PC-3 (cell line): ENCODE measurements at regions not wholly inside any gene's neighbourhood (a gene's known extent, or its start where the extent isn't known, plus 50 kb on each side); places are given as distances from the start of the nearest gene placed in this dataset.

Source experiments
- ATAC-seq: fragments of 200-7000 bp; cut with Tn5 transposase; 2 replicates; pipeline ENCODE4 v1.9.1; 2020; ENCODE audit warnings: mild to moderate bottlenecking, moderate library complexity
- BruUV-seq: library from RNA; stranded (reverse); fragments of 400-500 nt; replicated peaks from 2 replicates; lab custom pipeline; 2021; lab: Mats Ljungman, UMichigan
- CTCF ChIA-PET: fragments of 300-600 bp; sonication (Branson Sonifier 250); formaldehyde crosslinking; loops from one replicate; lab custom pipeline; 2022; ENCODE audit warnings: antibody characterized with exemption; lab: Charles Lee
- POLR2A ChIA-PET: fragments of 300-600 bp; sonication (Branson Sonifier 250); formaldehyde crosslinking; loops from one replicate; lab custom pipeline; 2022; ENCODE audit warnings: antibody characterized with exemption; ENCODE audit not compliant: unreplicated experiment; lab: Charles Lee
- DNase-seq: peaks from one replicate; pipeline ENCODE4 v3.0.0-alpha.2; 2015
- H2AFZ ChIP-seq: fragments of 300-600 bp; sonication (generic); 2 replicates; pipeline ENCODE4 v1.6.0; 2016; ENCODE audit warnings: antibody characterized with exemption, low read length
- H3F3A ChIP-seq: fragments of 300-600 bp; sonication (generic); one replicate; pipeline ENCODE4 v1.6.0; 2017; ENCODE audit warnings: antibody characterized with exemption, low read length, control low read depth, mild to moderate bottlenecking; ENCODE audit not compliant: unreplicated experiment
- H3K27ac ChIP-seq: fragments of 300-600 bp; sonication (generic); 2 replicates; pipeline ENCODE4 v1.5.1; 2016; ENCODE audit warnings: mild to moderate bottlenecking, low read length
- H3K27me3 ChIP-seq: fragments of 300-600 bp; sonication (generic); 2 replicates; pipeline ENCODE4 v1.6.1; 2016; ENCODE audit warnings: low read length, mixed read lengths
- H3K36me3 ChIP-seq: fragments of 300-600 bp; sonication (generic); 2 replicates; pipeline ENCODE4 v1.6.1; 2016; ENCODE audit warnings: low read depth, mixed run types, low read length, mixed read lengths
- H3K4me1 ChIP-seq: fragments of 300-600 bp; sonication (generic); 2 replicates; pipeline ENCODE4 v1.5.1; 2016; ENCODE audit warnings: low read length; ENCODE audit not compliant: insufficient read depth
- H3K4me2 ChIP-seq: fragments of 300-600 bp; sonication (generic); 2 replicates; pipeline ENCODE4 v1.6.0; 2016; ENCODE audit warnings: low read length
- H3K4me3 ChIP-seq: fragments of 300-600 bp; sonication (generic); 2 replicates; pipeline ENCODE4 v1.5.1; 2016; ENCODE audit warnings: mild to moderate bottlenecking, low read length, mixed read lengths
- H3K79me2 ChIP-seq: fragments of 300-600 bp; sonication (generic); 2 replicates; pipeline ENCODE4 v1.6.1; 2017; ENCODE audit warnings: low read length, mixed read lengths
- H3K9ac ChIP-seq: fragments of 300-600 bp; sonication (generic); 2 replicates; pipeline ENCODE4 v1.6.0; 2016; ENCODE audit warnings: mild to moderate bottlenecking, low read length
- H3K9me2 ChIP-seq: fragments of 300-600 bp; sonication (generic); replicated peaks from 2 replicates; pipeline ENCODE4 v1.6.1; 2016; ENCODE audit warnings: mixed run types, low read length, mixed read lengths
- H3K9me3 ChIP-seq: fragments of 300-600 bp; sonication (generic); 2 replicates; pipeline ENCODE4 v1.6.1; 2016; ENCODE audit warnings: low read length, mixed read lengths
- H4K20me1 ChIP-seq: fragments of 300-600 bp; sonication (generic); 2 replicates; pipeline ENCODE4 v1.6.1; 2016; ENCODE audit warnings: low read length, mixed read lengths
- EZH2 ChIP-seq: fragments of 300-600 bp; sonication (generic); IDR thresholded peaks from one replicate; pipeline ENCODE4 v1.6.1; 2017; ENCODE audit warnings: antibody characterized with exemption, mild to moderate bottlenecking, low read length; ENCODE audit not compliant: unreplicated experiment
- EZH2phosphoT487 ChIP-seq: fragments of 300-600 bp; sonication (generic); IDR thresholded peaks from 2 replicates; pipeline ENCODE4 v1.6.1; 2018; ENCODE audit warnings: mild to moderate bottlenecking, antibody characterized with exemption, low read length, borderline replicate concordance
- intact Hi-C: fragments of 100-400 bp; cut with micrococcal nuclease; formaldehyde crosslinking; loops from 2 replicates; pipeline ENCODE4 v1.9.0; 2023
- TF ChIP-seq, protein P1 (sequence below): fragments of 300-600 bp; sonication (generic); conservative IDR thresholded peaks from 2 replicates; pipeline ENCODE4 v1.5.1; 2017; ENCODE audit warnings: antibody characterized with exemption, low read depth, mild to moderate bottlenecking, low read length

DNA sequence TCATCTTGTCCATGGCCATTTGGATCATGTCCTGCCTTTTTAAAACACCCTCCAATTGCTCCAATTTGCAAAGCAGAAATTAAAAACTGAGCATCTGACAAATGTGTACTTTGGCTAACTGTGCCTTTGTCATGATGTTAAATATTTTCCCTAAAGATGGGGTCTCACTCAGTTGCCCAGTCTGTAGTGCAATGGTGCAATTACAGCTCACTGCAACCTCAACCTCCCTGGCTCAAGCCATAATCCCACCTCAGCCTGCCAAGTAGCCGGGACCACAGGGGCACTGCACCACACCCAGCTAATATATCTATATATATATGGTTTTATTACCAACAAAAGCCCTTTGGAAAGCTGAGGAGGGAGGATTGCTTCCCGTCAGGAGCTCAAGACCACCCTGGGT is 782.7 kb downstream of the UQCRFS1 start:
- CTCF ChIA-PET, result no interaction called here

DNA sequence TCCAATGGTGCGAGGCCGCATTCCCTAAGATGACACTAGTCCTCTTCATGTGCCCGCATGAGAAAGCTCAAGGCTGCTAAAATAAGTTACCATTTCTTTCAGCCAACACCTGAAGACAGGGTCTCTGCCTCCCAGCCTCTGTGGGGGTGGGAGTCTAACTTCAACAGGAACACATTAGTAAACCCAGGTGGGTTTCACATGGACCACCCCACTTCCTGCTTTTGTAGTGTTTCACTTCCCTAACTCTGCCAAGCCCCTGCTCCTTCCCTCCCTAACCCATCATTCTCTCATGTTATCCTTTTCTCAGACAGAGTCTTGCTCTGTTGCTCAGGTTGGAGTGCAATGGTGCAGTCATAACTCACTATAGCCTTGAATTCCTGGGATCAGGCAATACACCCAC is 783.6 kb downstream of the UQCRFS1 start:
- TF ChIP-seq EZH2phosphoT487, result no peak
- TF ChIP-seq EZH2, result no peak
- TF ChIP-seq, protein P1, sequence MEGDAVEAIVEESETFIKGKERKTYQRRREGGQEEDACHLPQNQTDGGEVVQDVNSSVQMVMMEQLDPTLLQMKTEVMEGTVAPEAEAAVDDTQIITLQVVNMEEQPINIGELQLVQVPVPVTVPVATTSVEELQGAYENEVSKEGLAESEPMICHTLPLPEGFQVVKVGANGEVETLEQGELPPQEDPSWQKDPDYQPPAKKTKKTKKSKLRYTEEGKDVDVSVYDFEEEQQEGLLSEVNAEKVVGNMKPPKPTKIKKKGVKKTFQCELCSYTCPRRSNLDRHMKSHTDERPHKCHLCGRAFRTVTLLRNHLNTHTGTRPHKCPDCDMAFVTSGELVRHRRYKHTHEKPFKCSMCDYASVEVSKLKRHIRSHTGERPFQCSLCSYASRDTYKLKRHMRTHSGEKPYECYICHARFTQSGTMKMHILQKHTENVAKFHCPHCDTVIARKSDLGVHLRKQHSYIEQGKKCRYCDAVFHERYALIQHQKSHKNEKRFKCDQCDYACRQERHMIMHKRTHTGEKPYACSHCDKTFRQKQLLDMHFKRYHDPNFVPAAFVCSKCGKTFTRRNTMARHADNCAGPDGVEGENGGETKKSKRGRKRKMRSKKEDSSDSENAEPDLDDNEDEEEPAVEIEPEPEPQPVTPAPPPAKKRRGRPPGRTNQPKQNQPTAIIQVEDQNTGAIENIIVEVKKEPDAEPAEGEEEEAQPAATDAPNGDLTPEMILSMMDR, result no peak
- no TSS peak for BruUV-seq
- Histone ChIP-seq H3K9me3 (no peaks in the 10 kb centered on the region), H3K27ac (no peak overlapping the region), H3K4me1 (no peaks in the 10 kb centered on the region), H3K4me3 (no peak overlapping the region), H3F3A (no peaks in the 10 kb centered on the region), H2AFZ (no peak overlapping the region), H4K20me1 (no peaks in the 10 kb centered on the region), H3K79me2 (no peaks in the 10 kb centered on the region), H3K36me3 (no peaks in the 10 kb centered on the region), H3K4me2 (no peak overlapping the region), H3K9me2 (no peaks in the 10 kb centered on the region), H3K9ac (no peak overlapping the region), H3K27me3 (no peaks in the 10 kb centered on the region)
- intact Hi-C loops, result no loop called here
- ChIA-PET CTCF (no interaction called here), POLR2A (no interaction called here)
- DNase-seq (no peak), ATAC-seq (no peak)

More for the DNA sequence above, 782.7 kb downstream of the UQCRFS1 start:
- H3K4me3 ChIP-seq, result no peak overlapping the region
- H3K9me3 ChIP-seq, result no peaks in the 10 kb centered on the region
- DNase-seq (no peak), ATAC-seq (no peak)
- no peak for TF ChIP-seq EZH2
- TF ChIP-seq, protein P1, result no peak
- TF ChIP-seq EZH2phosphoT487, result no peak
- H3K27me3 ChIP-seq, result no peaks in the 10 kb centered on the region
- no peaks in the 10 kb centered on the region for H4K20me1 ChIP-seq
- no peak overlapping the region for H3K27ac ChIP-seq
- no peaks in the 10 kb centered on the region for H3K79me2 ChIP-seq
- H3F3A ChIP-seq, result no peaks in the 10 kb centered on the region
- H2AFZ ChIP-seq, result no peak overlapping the region
- H3K9me2 ChIP-seq, result no peaks in the 10 kb centered on the region
- BruUV-seq, result no TSS peak
- H3K9ac ChIP-seq, result no peak overlapping the region
- H3K4me2 ChIP-seq, result no peak overlapping the region
- no peaks in the 10 kb centered on the region for H3K4me1 ChIP-seq
- POLR2A ChIA-PET, result no interaction called here
- intact Hi-C loops, result no loop called here
- H3K36me3 ChIP-seq, result no peaks in the 10 kb centered on the region

DNA sequence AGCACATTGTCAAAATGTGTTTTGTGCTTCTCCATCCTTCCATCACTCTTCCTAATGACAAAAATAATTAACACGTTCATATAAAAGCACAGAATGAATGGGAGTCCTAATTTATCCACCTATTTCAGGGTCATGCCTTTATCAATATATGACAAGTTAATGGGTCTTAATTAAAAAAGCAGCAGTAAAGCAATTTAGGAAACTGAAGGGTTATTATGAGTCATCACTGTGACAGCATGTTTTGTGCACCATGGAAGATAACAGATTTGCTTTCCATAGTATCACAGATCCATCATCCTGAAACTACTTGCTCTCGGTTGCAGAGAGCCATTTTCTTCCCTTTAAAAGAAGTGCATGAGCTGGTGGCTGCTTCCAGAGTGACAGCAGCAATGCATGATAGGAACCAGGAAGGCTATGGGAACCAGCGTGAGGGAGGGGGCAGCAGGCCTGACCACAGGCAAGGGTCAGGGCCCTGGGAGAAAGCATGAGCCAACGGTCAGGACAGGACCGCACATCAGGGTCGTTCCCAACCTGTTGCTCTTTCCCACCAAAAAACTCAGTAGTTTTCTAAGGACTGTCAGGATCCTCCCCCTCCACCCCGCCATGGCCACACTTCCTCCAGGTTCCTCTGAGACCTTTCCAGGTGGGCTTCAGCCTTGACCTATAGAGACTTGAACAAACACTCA is 784.1 kb downstream of the UQCRFS1 start:
- Histone ChIP-seq H3K36me3 (no peaks in the 10 kb centered on the region), H3K4me3 (no peak overlapping the region), H4K20me1 (no peaks in the 10 kb centered on the region), H3F3A (no peaks in the 10 kb centered on the region), H3K27ac (no peak overlapping the region), H3K9me2 (no peaks in the 10 kb centered on the region), H3K4me2 (no peak overlapping the region), H3K9me3 (no peaks in the 10 kb centered on the region), H3K9ac (no peak overlapping the region), H3K27me3 (no peaks in the 10 kb centered on the region), H3K79me2 (no peaks in the 10 kb centered on the region), H3K4me1 (no peaks in the 10 kb centered on the region), H2AFZ (no peak overlapping the region)
- ChIA-PET POLR2A (no interaction called here), CTCF (no interaction called here)
- no TSS peak for BruUV-seq
- ATAC-seq (no peak), DNase-seq (no peak)
- intact Hi-C loops, result no loop called here
- TF ChIP-seq EZH2phosphoT487 (no peak), EZH2 (no peak)
- TF ChIP-seq, protein P1, result no peak
